DOHH2 (cell line): ENCODE measurements at regions not wholly inside any gene's neighbourhood (a gene's known extent, or its start where the extent isn't known, plus 50 kb on each side); places are given as distances from the start of the nearest gene placed in this dataset.

ENCODE experiments used
- H3F3A ChIP-seq: fragments of 200-600 bp; sonication (generic), shearing (Covaris generic); 2 replicates; pipeline ENCODE4 v1.6.0; 2016; ENCODE audit warnings: antibody characterized with exemption, mild to moderate bottlenecking; ENCODE audit not compliant: control insufficient read depth, insufficient read depth
- H3K27ac ChIP-seq: fragments of 200-600 bp; sonication (generic); 2 replicates; pipeline ENCODE4 v1.5.1; 2014; ENCODE audit warnings: low read depth, mild to moderate bottlenecking, low read length, moderate library complexity
- H3K27me3 ChIP-seq: fragments of 200-600 bp; sonication (generic); 2 replicates; pipeline ENCODE4 v1.6.1; 2014; ENCODE audit warnings: mild to moderate bottlenecking, low read length, mixed read lengths; ENCODE audit not compliant: control insufficient read depth
- H3K36me3 ChIP-seq: fragments of 200-600 bp; sonication (generic); 2 replicates; pipeline ENCODE4 v1.6.1; 2014; ENCODE audit warnings: mild to moderate bottlenecking, low read length, moderate library complexity, mixed read lengths; ENCODE audit not compliant: control insufficient read depth
- H3K4me1 ChIP-seq: fragments of 200-600 bp; sonication (generic); 2 replicates; pipeline ENCODE4 v1.6.1; 2014; ENCODE audit warnings: mild to moderate bottlenecking, low read length, mixed read lengths; ENCODE audit not compliant: control insufficient read depth
- H3K4me2 ChIP-seq: fragments of 200-600 bp; sonication (generic); 2 replicates; pipeline ENCODE4 v1.6.0; 2014; ENCODE audit warnings: mild to moderate bottlenecking, low read length, moderate library complexity
- H3K4me3 ChIP-seq: fragments of 200-600 bp; sonication (generic); 2 replicates; pipeline ENCODE4 v1.5.1; 2014; ENCODE audit warnings: mild to moderate bottlenecking, low read length, mixed read lengths
- H3K79me2 ChIP-seq: fragments of 200-600 bp; sonication (generic); 2 replicates; pipeline ENCODE4 v1.6.1; 2014; ENCODE audit warnings: mild to moderate bottlenecking, low read length, mixed read lengths; ENCODE audit not compliant: control insufficient read depth
- H3K9me2 ChIP-seq: fragments of 200-600 bp; sonication (generic); replicated peaks from 2 replicates; pipeline ENCODE4 v1.6.1; 2014; ENCODE audit warnings: mild to moderate bottlenecking, low read length, mixed read lengths; ENCODE audit not compliant: control insufficient read depth
- H3K9me3 ChIP-seq: fragments of 200-600 bp; sonication (generic); 2 replicates; pipeline ENCODE4 v1.6.1; 2014; ENCODE audit warnings: antibody characterized with exemption, low read length, mixed read lengths; ENCODE audit not compliant: control insufficient read depth, insufficient read depth
- H4K20me1 ChIP-seq: fragments of 200-600 bp; sonication (generic); 2 replicates; pipeline ENCODE4 v1.6.0; 2014; ENCODE audit warnings: low read depth, mild to moderate bottlenecking, antibody characterized with exemption, low read length, moderate library complexity; ENCODE audit not compliant: control insufficient read depth, insufficient read depth
- EZH2phosphoT487 ChIP-seq: fragments of 200-600 bp; sonication (generic); IDR thresholded peaks from 2 replicates; pipeline ENCODE4 v1.6.1; 2017; ENCODE audit warnings: borderline replicate concordance, mild to moderate bottlenecking, antibody characterized with exemption, low read length, moderate library complexity, mixed read lengths
- TF ChIP-seq, protein P1 (sequence below): fragments of 200-600 bp; sonication (generic); IDR thresholded peaks from one replicate; pipeline ENCODE4 v1.5.1; 2014; ENCODE audit warnings: antibody characterized with exemption, mild to moderate bottlenecking, low read depth, low read length; ENCODE audit not compliant: poor library complexity, severe bottlenecking

DNA sequence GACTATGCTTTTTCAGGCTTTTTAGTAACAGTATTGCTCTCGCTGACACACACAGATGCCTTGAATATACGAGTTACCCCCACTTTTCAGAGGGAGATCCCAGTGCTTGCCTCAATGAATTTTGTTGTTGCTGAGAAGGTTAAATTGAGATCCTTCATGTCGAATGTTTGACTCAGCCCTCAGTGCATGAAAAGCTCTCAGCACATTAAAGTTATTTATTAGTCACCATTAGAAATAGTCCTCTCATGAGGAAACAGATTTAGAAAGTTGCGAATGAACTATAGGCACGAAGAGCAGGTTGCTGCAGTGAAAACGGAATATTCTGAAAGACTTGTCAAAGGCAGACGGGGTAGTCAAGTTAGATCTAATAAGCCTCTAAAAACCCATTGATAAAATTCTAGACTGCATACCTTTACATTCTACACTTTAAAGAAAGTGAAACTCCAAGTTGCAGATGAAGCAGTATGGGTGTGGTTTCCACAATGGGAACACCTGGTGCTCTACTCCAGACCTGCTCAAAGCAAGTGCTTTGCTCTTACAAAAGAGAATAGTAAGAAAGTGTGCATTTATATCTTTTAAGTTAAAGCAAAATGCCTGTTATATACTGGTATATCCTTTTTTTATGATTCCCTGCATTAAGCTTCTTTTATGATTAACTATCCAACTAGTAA lies 238.1 kb downstream of the MAF start:
- no peaks in the 10 kb centered on the region for H3K36me3 ChIP-seq
- H3K4me3 ChIP-seq, result no peak overlapping the region
- no peaks in the 10 kb centered on the region for H4K20me1 ChIP-seq
- H3K27ac ChIP-seq, result no peak overlapping the region
- no peaks in the 10 kb centered on the region for H3K27me3 ChIP-seq
- no peaks in the 10 kb centered on the region for H3F3A ChIP-seq
- H3K79me2 ChIP-seq, result no peaks in the 10 kb centered on the region
- H3K4me1 ChIP-seq, result no peaks in the 10 kb centered on the region
- H3K4me2 ChIP-seq, result no peak overlapping the region
- H3K9me2 ChIP-seq, result no peaks in the 10 kb centered on the region
- TF ChIP-seq EZH2phosphoT487, result no peak
- TF ChIP-seq, protein P1, sequence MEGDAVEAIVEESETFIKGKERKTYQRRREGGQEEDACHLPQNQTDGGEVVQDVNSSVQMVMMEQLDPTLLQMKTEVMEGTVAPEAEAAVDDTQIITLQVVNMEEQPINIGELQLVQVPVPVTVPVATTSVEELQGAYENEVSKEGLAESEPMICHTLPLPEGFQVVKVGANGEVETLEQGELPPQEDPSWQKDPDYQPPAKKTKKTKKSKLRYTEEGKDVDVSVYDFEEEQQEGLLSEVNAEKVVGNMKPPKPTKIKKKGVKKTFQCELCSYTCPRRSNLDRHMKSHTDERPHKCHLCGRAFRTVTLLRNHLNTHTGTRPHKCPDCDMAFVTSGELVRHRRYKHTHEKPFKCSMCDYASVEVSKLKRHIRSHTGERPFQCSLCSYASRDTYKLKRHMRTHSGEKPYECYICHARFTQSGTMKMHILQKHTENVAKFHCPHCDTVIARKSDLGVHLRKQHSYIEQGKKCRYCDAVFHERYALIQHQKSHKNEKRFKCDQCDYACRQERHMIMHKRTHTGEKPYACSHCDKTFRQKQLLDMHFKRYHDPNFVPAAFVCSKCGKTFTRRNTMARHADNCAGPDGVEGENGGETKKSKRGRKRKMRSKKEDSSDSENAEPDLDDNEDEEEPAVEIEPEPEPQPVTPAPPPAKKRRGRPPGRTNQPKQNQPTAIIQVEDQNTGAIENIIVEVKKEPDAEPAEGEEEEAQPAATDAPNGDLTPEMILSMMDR, result no peak
- H3K9me3 ChIP-seq, result no peaks in the 10 kb centered on the region

DNA sequence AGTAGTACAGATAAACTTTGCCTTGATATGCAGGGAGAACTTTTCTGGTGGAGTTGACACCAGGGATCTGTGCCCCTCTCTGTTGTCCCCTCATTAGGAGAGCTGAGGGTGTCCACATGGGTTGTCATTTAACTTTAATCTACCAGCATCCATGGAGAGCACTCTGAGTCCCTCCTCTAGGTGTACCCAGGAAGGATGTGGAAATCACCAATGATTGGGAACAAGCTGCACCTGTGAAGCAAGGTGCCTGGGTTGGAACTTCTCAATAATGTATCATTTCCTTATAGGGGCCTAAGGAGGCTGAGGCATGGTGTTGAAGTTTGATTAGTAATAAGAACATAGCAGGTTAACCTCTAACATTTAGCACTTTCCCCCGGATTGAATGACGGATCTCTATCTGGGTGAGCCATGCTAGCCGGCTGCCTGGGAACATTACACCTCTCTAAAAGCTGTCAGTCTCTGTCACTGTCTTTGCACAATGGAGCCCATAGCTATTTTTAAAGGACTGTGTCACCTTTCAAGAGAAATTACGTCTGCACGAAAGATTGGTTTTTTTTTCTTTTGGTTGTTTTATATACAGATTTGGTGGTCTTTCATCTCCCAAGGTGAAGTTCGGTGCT lies 239.3 kb downstream of the MAF start:
- Histone ChIP-seq H3K4me2 (no peak overlapping the region), H3K27me3 (no peaks in the 10 kb centered on the region), H3K36me3 (no peaks in the 10 kb centered on the region), H3K27ac (no peak overlapping the region), H3K4me1 (no peaks in the 10 kb centered on the region), H3F3A (no peaks in the 10 kb centered on the region), H3K79me2 (no peaks in the 10 kb centered on the region), H3K9me2 (no peaks in the 10 kb centered on the region), H3K4me3 (no peak overlapping the region), H3K9me3 (no peaks in the 10 kb centered on the region), H4K20me1 (no peaks in the 10 kb centered on the region)
- TF ChIP-seq, protein P1, result no peak
- no peak for TF ChIP-seq EZH2phosphoT487

DNA sequence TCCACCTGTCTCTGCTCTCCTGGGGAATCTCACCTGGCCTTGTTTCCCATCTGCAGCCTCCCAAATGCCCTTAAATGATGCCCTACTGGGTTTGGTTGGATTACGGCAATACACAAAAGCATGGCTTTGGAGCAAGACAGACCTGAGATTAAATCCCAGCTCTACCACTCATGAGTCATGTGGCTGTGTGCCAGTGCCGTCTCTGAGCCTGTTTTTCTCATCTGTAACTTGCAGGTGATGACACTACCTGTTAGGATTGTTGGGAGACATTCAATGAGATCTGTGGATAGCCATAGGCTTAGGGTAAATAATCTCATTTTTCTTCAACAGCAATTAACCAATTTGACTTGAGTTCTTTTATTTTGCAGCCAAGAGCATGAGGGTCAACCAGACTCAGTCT lies 240.3 kb downstream of the MAF start:
- Histone ChIP-seq H3K4me3 (no peak overlapping the region), H3K27me3 (no peaks in the 10 kb centered on the region), H3K4me2 (no peak overlapping the region), H3K9me3 (no peaks in the 10 kb centered on the region), H3F3A (no peaks in the 10 kb centered on the region), H3K79me2 (no peaks in the 10 kb centered on the region), H4K20me1 (no peaks in the 10 kb centered on the region), H3K4me1 (no peaks in the 10 kb centered on the region), H3K36me3 (no peaks in the 10 kb centered on the region), H3K27ac (no peak overlapping the region), H3K9me2 (no peaks in the 10 kb centered on the region)
- no peak for TF ChIP-seq EZH2phosphoT487
- TF ChIP-seq, protein P1, result no peak
